CD1c-positive myeloid dendritic cell (primary cell): ENCODE measurements at regions not wholly inside any gene's neighbourhood (a gene's known extent, or its start where the extent isn't known, plus 50 kb on each side); places are given as distances from the start of the nearest gene placed in this dataset.

Experiments
- DNase-seq: peaks from one replicate; pipeline ENCODE4 v3.0.0-alpha.2; 2016; ENCODE audit errors: extremely low spot score

- no peak for DNase-seq
Measured at GRCh38 chr7:1378610-1379601, 80.4 kb downstream of the MICALL2 start.

GRCh38 chr7:1380231-1380815, 78.9 kb downstream of the MICALL2 start:
- DNase-seq: no peak

- DNase-seq: no peak
Measured at GRCh38 chr7:1380821-1381580, 78.3 kb downstream of the MICALL2 start.

GRCh38 chr7:1382553-1383397, 76.5 kb downstream of the MICALL2 start:
- DNase-seq: no peak

GRCh38 chr7:1383398-1384112, 75.7 kb downstream of the MICALL2 start:
- DNase-seq: no peak

GRCh38 chr7:1384113-1384415, 75.2 kb downstream of the MICALL2 start:
- no peak for DNase-seq
